ENCODE measurements at regions not wholly inside any gene's neighbourhood (a gene's known extent, or its start where the extent isn't known, plus 50 kb on each side); places are given as distances from the start of the nearest gene placed in this dataset.

- no peaks in the 10 kb centered on the region for H3K27me3 Mint-ChIP-seq (ENCODE audit: low read depth)
- H3K4me1 Mint-ChIP-seq (ENCODE audit: low read depth) = no peaks in the 10 kb centered on the region
- intact Hi-C loops (cut with micrococcal nuclease) = no loop called here
- H3K9me3 Mint-ChIP-seq = no peaks in the 10 kb centered on the region
- no peak for DNase-seq (ENCODE audit: low spot score)
- H3K27ac Mint-ChIP-seq = no peak overlapping the region
- H3K36me3 Mint-ChIP-seq (ENCODE audit: low read depth) = no peaks in the 10 kb centered on the region
- no peak overlapping the region for H3K4me3 Mint-ChIP-seq (ENCODE audit: low read depth)
Observed at GRCh38 chr2:145855142-145855541, 1335.2 kb upstream of the ZEB2 start.

DNA sequence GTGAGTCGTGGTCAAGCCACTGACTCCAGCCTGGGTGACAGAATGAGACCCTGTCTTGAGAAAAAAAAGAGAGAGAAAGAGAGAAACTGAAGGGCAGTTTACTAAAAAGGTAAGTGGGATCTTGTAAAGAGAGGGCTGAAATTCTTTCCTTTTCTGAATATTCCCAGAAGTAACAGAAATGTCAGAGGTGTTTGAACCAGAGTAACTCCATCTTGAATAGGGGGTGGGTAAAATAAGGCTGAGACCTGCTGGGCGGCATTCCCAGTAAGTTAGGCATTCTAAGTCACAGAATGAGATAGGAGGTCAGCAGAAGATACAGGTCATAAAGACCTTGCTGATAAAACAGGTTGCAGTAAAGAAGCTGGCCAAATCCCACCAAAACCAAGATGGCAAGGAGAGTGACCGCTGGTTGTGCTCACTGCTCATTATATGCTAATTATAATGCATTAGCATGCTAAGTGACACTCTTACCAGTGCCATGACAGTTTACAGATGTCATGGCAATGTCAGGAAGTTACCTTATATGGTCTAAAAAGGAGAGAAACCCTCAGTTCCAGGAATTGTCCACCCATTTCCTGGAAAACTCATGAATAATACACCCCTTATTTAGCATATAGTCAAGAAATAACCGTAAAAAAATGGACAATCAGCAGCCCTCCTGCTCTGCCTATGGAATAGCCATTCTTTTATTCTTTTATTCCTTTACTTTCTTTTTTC is 1334.3 kb upstream of the ZEB2 start:
- no peaks in the 10 kb centered on the region for H3K27me3 Mint-ChIP-seq (ENCODE audit: low read depth)
- no peaks in the 10 kb centered on the region for H3K4me1 Mint-ChIP-seq (ENCODE audit: low read depth)
- DNase-seq (ENCODE audit: low spot score) = no peak
- no peaks in the 10 kb centered on the region for H3K9me3 Mint-ChIP-seq
- no peak overlapping the region for H3K27ac Mint-ChIP-seq
- intact Hi-C loops (cut with micrococcal nuclease) = no loop called here
- H3K36me3 Mint-ChIP-seq (ENCODE audit: low read depth) = no peaks in the 10 kb centered on the region
- no peak overlapping the region for H3K4me3 Mint-ChIP-seq (ENCODE audit: low read depth)

- Mint-ChIP-seq H3K4me3 (ENCODE audit: low read depth) (no peak overlapping the region), H3K27ac (no peak overlapping the region), H3K36me3 (ENCODE audit: low read depth) (no peaks in the 10 kb centered on the region), H3K27me3 (ENCODE audit: low read depth) (no peaks in the 10 kb centered on the region), H3K4me1 (ENCODE audit: low read depth) (no peaks in the 10 kb centered on the region), H3K9me3 (no peaks in the 10 kb centered on the region)
- DNase-seq (ENCODE audit: low spot score) = no peak
- intact Hi-C loops (cut with micrococcal nuclease) = no loop called here
Observed at GRCh38 chr2:145851730-145852129, 1331.8 kb upstream of the ZEB2 start.

GRCh38 chr2:145849466-145849865 is 1329.5 kb upstream of the ZEB2 start:
- Mint-ChIP-seq H3K9me3 (no peaks in the 10 kb centered on the region), H3K4me3 (ENCODE audit: low read depth) (no peak overlapping the region), H3K36me3 (ENCODE audit: low read depth) (no peaks in the 10 kb centered on the region), H3K4me1 (ENCODE audit: low read depth) (no peaks in the 10 kb centered on the region), H3K27me3 (ENCODE audit: low read depth) (no peaks in the 10 kb centered on the region), H3K27ac (no peak overlapping the region)
- no peak for DNase-seq (ENCODE audit: low spot score)
- intact Hi-C loops (cut with micrococcal nuclease) = no loop called here

DNA sequence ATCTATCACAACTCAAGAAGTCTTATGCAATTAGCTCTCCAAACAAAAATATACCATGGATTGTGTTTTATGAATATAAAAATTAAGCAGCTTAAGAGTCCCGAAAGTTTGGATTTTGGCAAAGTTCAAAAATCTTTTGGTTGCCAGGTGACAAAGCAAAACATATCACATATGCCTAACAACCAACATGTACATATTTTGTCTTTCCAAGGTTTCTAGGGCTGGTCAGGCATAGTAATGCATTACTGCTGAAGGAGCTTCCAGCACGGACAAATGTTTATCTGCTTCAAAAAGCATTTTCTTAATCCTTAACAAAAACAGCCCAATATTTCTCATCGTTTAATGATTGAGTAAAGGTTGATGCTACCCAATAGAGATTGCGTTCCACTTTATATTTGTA is 1327.1 kb upstream of the ZEB2 start:
- Mint-ChIP-seq H3K27ac (no peak overlapping the region), H3K27me3 (ENCODE audit: low read depth) (no peaks in the 10 kb centered on the region), H3K36me3 (ENCODE audit: low read depth) (no peaks in the 10 kb centered on the region), H3K9me3 (no peaks in the 10 kb centered on the region), H3K4me3 (ENCODE audit: low read depth) (no peak overlapping the region), H3K4me1 (ENCODE audit: low read depth) (no peaks in the 10 kb centered on the region)
- no peak for DNase-seq (ENCODE audit: low spot score)
- intact Hi-C loops (cut with micrococcal nuclease) = no loop called here

DNA sequence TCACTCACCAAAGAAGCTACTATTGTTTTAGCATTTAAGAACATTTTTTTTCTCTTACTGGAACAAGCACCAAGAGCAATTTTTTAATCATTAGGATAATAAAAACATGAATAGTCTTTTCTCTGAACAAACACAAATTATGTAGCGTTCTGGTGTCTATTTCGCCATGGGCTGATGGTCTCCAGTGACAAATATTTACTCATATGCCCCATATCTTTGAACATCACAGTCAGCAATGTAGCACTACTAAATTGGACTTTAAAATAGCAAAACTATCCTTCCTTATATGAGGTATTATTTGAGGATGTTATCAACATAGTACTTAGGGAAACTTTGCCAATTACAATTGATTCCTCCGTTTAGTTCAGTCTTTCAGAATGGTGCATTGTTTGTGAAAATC is 1326.0 kb upstream of the ZEB2 start:
- Mint-ChIP-seq H3K36me3 (ENCODE audit: low read depth) (no peaks in the 10 kb centered on the region), H3K27ac (no peak overlapping the region), H3K9me3 (no peaks in the 10 kb centered on the region), H3K4me1 (ENCODE audit: low read depth) (no peaks in the 10 kb centered on the region), H3K4me3 (ENCODE audit: low read depth) (no peak overlapping the region), H3K27me3 (ENCODE audit: low read depth) (no peaks in the 10 kb centered on the region)
- intact Hi-C loops (cut with micrococcal nuclease) = no loop called here
- DNase-seq (ENCODE audit: low spot score) = no peak

DNA sequence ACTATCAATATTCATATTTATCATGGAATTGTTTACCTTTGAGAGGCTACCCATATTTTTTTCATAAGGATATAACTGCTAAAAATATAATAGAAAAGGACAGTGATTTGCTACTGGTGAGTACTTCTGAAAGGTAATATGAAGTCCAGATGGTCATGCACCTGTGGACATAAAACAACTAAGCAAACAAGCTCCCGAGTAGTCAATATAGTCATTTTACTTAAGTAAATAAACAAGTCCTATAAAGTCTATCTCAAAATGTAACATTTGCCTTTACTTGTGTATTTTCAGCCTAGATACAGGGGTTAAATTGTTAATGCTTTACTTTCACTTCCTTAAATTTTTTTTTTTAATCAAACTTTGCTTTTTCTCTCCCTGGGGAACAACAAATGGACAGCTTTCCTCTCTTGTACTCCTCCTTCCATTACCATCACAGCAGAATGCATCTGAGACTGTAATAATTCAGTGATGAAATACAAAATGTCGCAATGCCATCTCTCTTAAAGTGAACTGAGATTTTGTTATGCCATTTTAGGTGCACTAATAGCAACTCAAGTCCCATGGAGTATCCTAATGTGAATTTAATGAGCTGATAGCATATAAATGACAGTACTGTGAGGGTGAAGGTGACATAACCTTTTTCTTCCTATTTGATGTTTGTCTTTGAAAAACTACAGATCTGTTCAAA is 1325.4 kb upstream of the ZEB2 start:
- no peaks in the 10 kb centered on the region for H3K27me3 Mint-ChIP-seq (ENCODE audit: low read depth)
- no peaks in the 10 kb centered on the region for H3K9me3 Mint-ChIP-seq
- DNase-seq (ENCODE audit: low spot score) = no peak
- H3K4me3 Mint-ChIP-seq (ENCODE audit: low read depth) = no peak overlapping the region
- no peak overlapping the region for H3K27ac Mint-ChIP-seq
- no peaks in the 10 kb centered on the region for H3K36me3 Mint-ChIP-seq (ENCODE audit: low read depth)
- no peaks in the 10 kb centered on the region for H3K4me1 Mint-ChIP-seq (ENCODE audit: low read depth)
- intact Hi-C loops (cut with micrococcal nuclease) = no loop called here

DNA sequence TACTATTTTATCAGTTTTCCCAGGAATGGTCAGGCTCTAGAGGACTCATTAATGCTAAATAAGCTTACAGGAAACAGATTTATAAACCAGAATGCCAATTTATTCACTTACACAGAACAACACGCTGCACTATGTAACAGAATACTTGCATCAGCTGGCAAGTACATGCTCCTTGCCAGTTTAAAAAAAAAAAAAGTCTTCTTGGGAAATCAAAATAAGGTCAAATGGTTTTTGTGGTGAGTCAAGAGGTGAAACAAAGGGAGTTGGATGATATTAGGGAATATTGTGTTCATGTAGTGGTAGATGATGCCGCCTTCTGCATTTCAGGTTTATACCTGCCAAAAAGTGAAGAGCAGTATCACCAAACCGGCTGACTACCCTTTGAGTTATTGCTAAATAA is 1322.1 kb upstream of the ZEB2 start:
- H3K27ac Mint-ChIP-seq = no peak overlapping the region
- no peaks in the 10 kb centered on the region for H3K4me1 Mint-ChIP-seq (ENCODE audit: low read depth)
- H3K4me3 Mint-ChIP-seq (ENCODE audit: low read depth) = no peak overlapping the region
- H3K36me3 Mint-ChIP-seq (ENCODE audit: low read depth) = no peaks in the 10 kb centered on the region
- DNase-seq (ENCODE audit: low spot score) = no peak
- intact Hi-C loops (cut with micrococcal nuclease) = no loop called here
- no peaks in the 10 kb centered on the region for H3K9me3 Mint-ChIP-seq
- no peaks in the 10 kb centered on the region for H3K27me3 Mint-ChIP-seq (ENCODE audit: low read depth)

DNA sequence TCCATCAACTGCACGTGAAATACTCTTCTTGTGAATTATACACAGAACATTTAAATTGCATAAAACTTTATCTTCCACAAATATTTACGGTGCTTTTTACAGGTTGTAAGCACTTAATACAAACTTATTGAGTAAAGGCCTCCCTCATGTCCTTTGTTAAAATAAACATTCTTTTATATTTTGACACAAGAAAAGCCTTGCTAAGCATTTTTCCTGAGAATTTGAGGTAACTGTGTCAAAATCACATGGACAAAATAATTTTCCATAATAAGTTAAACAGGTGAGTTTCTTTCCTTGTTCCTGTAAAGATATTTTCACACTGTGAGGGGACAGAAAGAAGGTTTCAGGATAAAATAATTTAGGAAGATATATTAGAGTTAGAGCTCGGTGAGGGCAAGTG is 1317.1 kb upstream of the ZEB2 start:
- Mint-ChIP-seq H3K27ac (no peak overlapping the region), H3K4me3 (ENCODE audit: low read depth) (no peak overlapping the region), H3K27me3 (ENCODE audit: low read depth) (no peaks in the 10 kb centered on the region), H3K36me3 (ENCODE audit: low read depth) (no peaks in the 10 kb centered on the region), H3K4me1 (ENCODE audit: low read depth) (no peaks in the 10 kb centered on the region), H3K9me3 (no peaks in the 10 kb centered on the region)
- no peak for DNase-seq (ENCODE audit: low spot score)
- intact Hi-C loops (cut with micrococcal nuclease) = no loop called here

- no peak for DNase-seq (ENCODE audit: low spot score)
- intact Hi-C loops (cut with micrococcal nuclease) = no loop called here
- H3K27me3 Mint-ChIP-seq (ENCODE audit: low read depth) = no peaks in the 10 kb centered on the region
- no peaks in the 10 kb centered on the region for H3K4me1 Mint-ChIP-seq (ENCODE audit: low read depth)
- H3K4me3 Mint-ChIP-seq (ENCODE audit: low read depth) = no peak overlapping the region
- no peaks in the 10 kb centered on the region for H3K36me3 Mint-ChIP-seq (ENCODE audit: low read depth)
- H3K27ac Mint-ChIP-seq = no peak overlapping the region
- no peaks in the 10 kb centered on the region for H3K9me3 Mint-ChIP-seq
Observed at GRCh38 chr2:145835665-145836064, 1315.7 kb upstream of the ZEB2 start.

- Mint-ChIP-seq H3K27me3 (ENCODE audit: low read depth) (no peaks in the 10 kb centered on the region), H3K27ac (no peak overlapping the region), H3K4me1 (ENCODE audit: low read depth) (no peaks in the 10 kb centered on the region), H3K9me3 (no peaks in the 10 kb centered on the region), H3K36me3 (ENCODE audit: low read depth) (no peaks in the 10 kb centered on the region), H3K4me3 (ENCODE audit: low read depth) (no peak overlapping the region)
- intact Hi-C loops (cut with micrococcal nuclease) = no loop called here
- DNase-seq (ENCODE audit: low spot score) = no peak
Observed at GRCh38 chr2:145832681-145833080, 1312.8 kb upstream of the ZEB2 start.

GRCh38 chr2:145829931-145830330 is 1310.0 kb upstream of the ZEB2 start:
- Mint-ChIP-seq H3K9me3 (no peaks in the 10 kb centered on the region), H3K36me3 (ENCODE audit: low read depth) (no peaks in the 10 kb centered on the region), H3K27ac (no peak overlapping the region), H3K27me3 (ENCODE audit: low read depth) (no peaks in the 10 kb centered on the region), H3K4me3 (ENCODE audit: low read depth) (no peak overlapping the region), H3K4me1 (ENCODE audit: low read depth) (no peaks in the 10 kb centered on the region)
- DNase-seq (ENCODE audit: low spot score) = no peak
- intact Hi-C loops (cut with micrococcal nuclease) = no loop called here

GRCh38 chr2:145827235-145827634 is 1307.3 kb upstream of the ZEB2 start:
- no peak for DNase-seq (ENCODE audit: low spot score)
- intact Hi-C loops (cut with micrococcal nuclease) = no loop called here

More at GRCh38 chr2:145827235-145827634, 1307.3 kb upstream of the ZEB2 start:
- Mint-ChIP-seq H3K9me3 (no peaks in the 10 kb centered on the region), H3K27me3 (ENCODE audit: low read depth) (no peaks in the 10 kb centered on the region), H3K4me1 (ENCODE audit: low read depth) (no peaks in the 10 kb centered on the region), H3K27ac (no peak overlapping the region), H3K36me3 (ENCODE audit: low read depth) (no peaks in the 10 kb centered on the region), H3K4me3 (ENCODE audit: low read depth) (no peak overlapping the region)
